K562 (cell line): ENCODE measurements at regions not wholly inside any gene's neighbourhood (a gene's known extent, or its start where the extent isn't known, plus 50 kb on each side); places are given as distances from the start of the nearest gene placed in this dataset.

ENCODE experiments used
- ATAC-seq: fragments of 200-7000 bp; cut with Tn5 transposase; 3 replicates; pipeline ENCODE4 v1.9.1; 2020; ENCODE audit warnings: moderate library complexity
- BruUV-seq: library from RNA; stranded (reverse); fragments of 400-500 nt; replicated peaks from 2 replicates; lab custom pipeline; 2021; lab: Mats Ljungman, UMichigan
- CTCF ChIA-PET: fragments of 300-600 bp; formaldehyde crosslinking; extraction: SDS; loops from one replicate; lab custom pipeline; 2021; ENCODE audit warnings: low intra/inter-chr PET ratio; lab: Yijun Ruan, JAX
- POLR2A ChIA-PET: fragments of 300-600, 350-650 bp; sonication (Branson Sonifier 250); formaldehyde crosslinking; extraction: SDS; loops from one replicate; lab custom pipeline; 2021; ENCODE audit warnings: antibody characterized with exemption, inconsistent platforms; lab: Yijun Ruan, JAX
- DNase-seq, 4 experiments: peaks; one replicate each; pipeline versions ENCODE4 v3.0.0 to v3.0.0-alpha.2; 2011 to 2018; ENCODE audit warnings: low spot score in 3 of 4, mixed read lengths in 3 of 4; ENCODE audit errors: extremely low read depth in 1 of 4
- FAIRE-seq: peaks from 2 replicates; lab custom pipeline; 2011; peaks lifted over from hg19 to GRCh38; lab: Jason Lieb, UNC
- H2AFZ ChIP-seq: 2 replicates; pipeline ENCODE4 v1.6.0; 2011; ENCODE audit warnings: low read depth, low read length, control low read depth, inconsistent platforms
- H3K27ac ChIP-seq: fragments of 200-600 bp; 3 replicates; pipeline ENCODE4 v1.8.0; 2011; ENCODE audit warnings: low read depth, mild to moderate bottlenecking, control low read depth, inconsistent platforms, low read length, moderate library complexity, mixed read lengths; ENCODE audit errors: extremely low read depth
- H3K27me3 ChIP-seq, 2 experiments: fragments of 300-600 bp in 1 of 2; 2 replicates in 1 of 2; 3 replicates in 1 of 2; pipeline versions ENCODE4 v1.6.0 to v1.8.0; 2011; ENCODE audit warnings: inconsistent platforms in 2 of 2, low read length in 2 of 2, mild to moderate bottlenecking in 1 of 2, mixed read lengths in 1 of 2, moderate library complexity in 1 of 2; ENCODE audit not compliant: control insufficient read depth in 2 of 2, insufficient read depth in 2 of 2
- H3K36me3 ChIP-seq: fragments of 300-600 bp; 3 replicates; pipeline ENCODE4 v1.8.0; 2011; ENCODE audit warnings: mild to moderate bottlenecking, low read length, inconsistent platforms; ENCODE audit not compliant: control insufficient read depth, insufficient read depth
- H3K4me1 ChIP-seq, 2 experiments: fragments of 200-600 bp in 1 of 2; replicated peaks in 1 of 2; 2 replicates in 1 of 2; 3 replicates in 1 of 2; pipeline versions ENCODE4 v1.5.1 to v1.8.0; 2011; ENCODE audit warnings: inconsistent platforms in 2 of 2, low read length in 2 of 2, mild to moderate bottlenecking in 1 of 2, mixed read lengths in 1 of 2, moderate library complexity in 1 of 2; ENCODE audit not compliant: control insufficient read depth in 2 of 2, insufficient read depth in 2 of 2
- H3K4me2 ChIP-seq: 2 replicates; pipeline ENCODE4 v1.6.1; 2011; ENCODE audit warnings: low read length, control low read depth, inconsistent platforms, mixed read lengths; ENCODE audit not compliant: insufficient read depth
- H3K4me3 ChIP-seq: fragments of 200-600 bp; sonication (generic), shearing (Covaris generic); 2 replicates; pipeline ENCODE4 v1.5.1; 2016; ENCODE audit warnings: control low read depth, inconsistent platforms
- H3K79me2 ChIP-seq: fragments of 200-600 bp; 3 replicates; pipeline ENCODE4 v1.8.0; 2011; ENCODE audit warnings: low read length, inconsistent platforms; ENCODE audit not compliant: control insufficient read depth, insufficient read depth
- H3K9ac ChIP-seq, 2 experiments: 2 replicates each; pipeline versions ENCODE4 v1.6.0 to v1.6.1; 2011; ENCODE audit warnings: low read depth in 2 of 2, low read length in 2 of 2, control low read depth in 1 of 2, inconsistent platforms in 1 of 2, mild to moderate bottlenecking in 1 of 2, mixed read lengths in 1 of 2; ENCODE audit not compliant: insufficient read depth in 1 of 2
- H3K9me1 ChIP-seq: one replicate; pipeline ENCODE4 v1.6.0; 2011; ENCODE audit warnings: inconsistent platforms, mild to moderate bottlenecking, low read length, moderate library complexity; ENCODE audit not compliant: control insufficient read depth, insufficient read depth
- H3K9me3 ChIP-seq: replicated peaks from 2 replicates; pipeline ENCODE4 v1.5.1; 2011; ENCODE audit warnings: low read depth, low read length, inconsistent platforms; ENCODE audit not compliant: control insufficient read depth, insufficient read depth
- H4K20me1 ChIP-seq: replicated peaks from 2 replicates; pipeline ENCODE4 v1.6.1; 2011; ENCODE audit warnings: low read length, inconsistent platforms, mixed read lengths; ENCODE audit not compliant: control insufficient read depth, insufficient read depth
- BRCA1 ChIP-seq, 2 experiments: fragments of 450-650 bp in 1 of 2; sonication (generic) in 1 of 2; formaldehyde crosslinking in 1 of 2; IDR thresholded peaks; 2 replicates each; pipeline versions ENCODE4 v1.5.0 to v1.6.1; 2017 to 2020; ENCODE audit warnings: mild to moderate bottlenecking in 1 of 2, missing genetic modification reagents in 1 of 2
- CBFA2T2 ChIP-seq: fragments of 450-650 bp; conservative IDR thresholded peaks from 2 replicates; pipeline ENCODE4 v1.6.1; 2017; ENCODE audit warnings: mild to moderate bottlenecking
- GTF2F1 ChIP-seq: IDR thresholded peaks from 2 replicates; pipeline ENCODE4 v1.6.1; 2011; ENCODE audit warnings: low read depth, low read length, improper control_type of control experiment
- NFXL1 ChIP-seq: fragments of 450-650 bp; formaldehyde crosslinking; IDR thresholded peaks from 2 replicates; pipeline ENCODE4 v1.4.0; 2021; ENCODE audit warnings: mild to moderate bottlenecking
- NR1H2 ChIP-seq: sonication (generic); formaldehyde crosslinking; IDR thresholded peaks from 2 replicates; pipeline ENCODE4 v1.4.0; 2020; ENCODE audit warnings: mild to moderate bottlenecking, missing genetic modification reagents
- NR2C2 ChIP-seq, 2 experiments: fragments of 200-800 bp in 1 of 2; sonication (Bioruptor generic) in 1 of 2; sonication (generic) in 1 of 2; formaldehyde crosslinking in 1 of 2; IDR thresholded peaks; 2 replicates each; pipeline versions ENCODE4 v1.6.1 to v1.8.0; 2016 to 2022; ENCODE audit warnings: mild to moderate bottlenecking in 1 of 2, missing compliant biosample characterization in 1 of 2, missing genetic modification characterization in 1 of 2, missing genetic modification reagents in 1 of 2
- RHOXF2B ChIP-seq: fragments of 250-450 bp; sonication (Bioruptor Pico); conservative IDR thresholded peaks from 2 replicates; pipeline ENCODE4 v1.5.1; 2021
- ZNF696 ChIP-seq: fragments of 250-450 bp; sonication (Bioruptor Pico); conservative IDR thresholded peaks from 2 replicates; pipeline ENCODE4 v1.4.0; 2020; ENCODE audit warnings: mild to moderate bottlenecking, moderate library complexity
- ZNF699 ChIP-seq: fragments of 250-450 bp; sonication (Bioruptor Pico); IDR thresholded peaks from 2 replicates; pipeline ENCODE4 v1.8.0; 2021; ENCODE audit warnings: mild to moderate bottlenecking, moderate library complexity; ENCODE audit not compliant: insufficient replicate concordance
- ZSCAN32 ChIP-seq: fragments of 450-650 bp; formaldehyde crosslinking; IDR thresholded peaks from 2 replicates; pipeline ENCODE4 v1.4.0; 2020; ENCODE audit warnings: mild to moderate bottlenecking, moderate library complexity
- WGBS: fragments of 100-300 bp; shearing (Covaris generic); methylation state at CpG from one replicate; pipeline ENCODE4 v1.1.6; 2016; ENCODE audit warnings: low coverage, mixed read lengths; ENCODE audit not compliant: insufficient coverage; ENCODE audit errors: missing lambda C conversion rate; 5-methylcytosine and 5-hydroxymethylcytosine counted together
- in situ Hi-C: fragments of 300-500 bp; cut with MboI; formaldehyde crosslinking; loops from 4 replicates; pipeline ENCODE4 v1.15.0; 2018; ENCODE audit warnings: inconsistent platforms, mixed read lengths
- intact Hi-C: fragments of 100-400 bp; cut with micrococcal nuclease; formaldehyde crosslinking; loops from 2 replicates; pipeline ENCODE4 v1.14.2; 2022
- TF ChIP-seq, protein P1 (sequence below): fragments of 450-650 bp; IDR thresholded peaks from 2 replicates; pipeline ENCODE4 v1.6.1; 2016; ENCODE audit warnings: low read depth
- TF ChIP-seq, protein P2 (sequence below): fragments of 250-450 bp; sonication (Bioruptor Pico); IDR thresholded peaks from 2 replicates; pipeline ENCODE4 v1.4.0; 2020
- TF ChIP-seq, protein P3 (sequence below): fragments of 250-450 bp; sonication (Bioruptor Pico); IDR thresholded peaks from 2 replicates; pipeline ENCODE4 v1.5.0; 2021

DNA sequence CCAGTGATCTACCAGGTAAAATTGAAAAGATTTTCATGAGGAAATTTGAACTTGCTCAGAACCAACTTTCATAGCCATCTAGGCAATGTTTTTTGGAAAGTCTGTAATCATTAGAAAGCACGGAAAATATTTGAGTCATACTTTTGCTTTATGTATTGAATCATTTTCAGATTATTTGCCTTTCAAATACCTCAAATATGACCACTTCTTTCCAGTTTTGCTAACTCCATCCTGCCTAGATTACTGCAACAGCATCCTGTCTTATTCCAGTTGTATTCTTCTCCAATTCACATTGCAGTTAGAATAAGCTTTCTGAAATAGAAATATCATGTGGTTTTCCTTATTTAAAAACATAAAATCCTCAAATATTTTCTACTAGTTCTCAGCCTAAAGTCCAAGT lies 239.8 kb upstream of the FAR2 start:
- H3K9me1 ChIP-seq: no peaks in the 10 kb centered on the region
- H3K27me3 ChIP-seq: no peaks in the 10 kb centered on the region
- 0% methylated on average over 1 of the region's 1 CpG for WGBS
- no peak for ATAC-seq
- no peaks in the 10 kb centered on the region; a peak in 1 of 5 replicates for H3K4me1 ChIP-seq
- intact Hi-C loops: no loop called here
- no peaks in the 10 kb centered on the region for H4K20me1 ChIP-seq
- no peak overlapping the region for H3K4me3 ChIP-seq
- FAIRE-seq: no peak
- H3K9ac ChIP-seq: no peak overlapping the region
- in situ Hi-C loops: no loop called here
- H3K79me2 ChIP-seq: no peaks in the 10 kb centered on the region
- H3K27ac ChIP-seq: no peak overlapping the region
- no peaks in the 10 kb centered on the region for H3K36me3 ChIP-seq
- no peak overlapping the region for H3K4me2 ChIP-seq
- CTCF ChIA-PET: no interaction called here
- no peak for DNase-seq
- H3K9me3 ChIP-seq: peaks cover 3% of the 10 kb centered on the region; the same call in 1 of the 2 replicates
- no peak overlapping the region for H2AFZ ChIP-seq
- no TSS peak for BruUV-seq
- POLR2A ChIA-PET: no interaction called here
- TF ChIP-seq NR2C2 (CRISPR knock-in tag; IDR thresholded peaks at IDR 0.05) (no peak), NR2C2 (tag; IDR thresholded peaks at IDR 0.05) (no peak), RHOXF2B (CRISPR knock-in tag) (no peak), GTF2F1 (no peak), NR1H2 (CRISPR knock-in tag) (no peak), NFXL1 (CRISPR knock-in tag) (no peak), BRCA1 (IDR thresholded peaks at IDR 0.05) (no peak), BRCA1 (CRISPR knock-in tag; IDR thresholded peaks at IDR 0.05) (no peak), ZSCAN32 (CRISPR knock-in tag) (no peak), CBFA2T2 (no peak), ZNF696 (CRISPR knock-in tag) (no peak), ZNF699 (CRISPR knock-in tag) (no peak)
- TF ChIP-seq, protein P1, sequence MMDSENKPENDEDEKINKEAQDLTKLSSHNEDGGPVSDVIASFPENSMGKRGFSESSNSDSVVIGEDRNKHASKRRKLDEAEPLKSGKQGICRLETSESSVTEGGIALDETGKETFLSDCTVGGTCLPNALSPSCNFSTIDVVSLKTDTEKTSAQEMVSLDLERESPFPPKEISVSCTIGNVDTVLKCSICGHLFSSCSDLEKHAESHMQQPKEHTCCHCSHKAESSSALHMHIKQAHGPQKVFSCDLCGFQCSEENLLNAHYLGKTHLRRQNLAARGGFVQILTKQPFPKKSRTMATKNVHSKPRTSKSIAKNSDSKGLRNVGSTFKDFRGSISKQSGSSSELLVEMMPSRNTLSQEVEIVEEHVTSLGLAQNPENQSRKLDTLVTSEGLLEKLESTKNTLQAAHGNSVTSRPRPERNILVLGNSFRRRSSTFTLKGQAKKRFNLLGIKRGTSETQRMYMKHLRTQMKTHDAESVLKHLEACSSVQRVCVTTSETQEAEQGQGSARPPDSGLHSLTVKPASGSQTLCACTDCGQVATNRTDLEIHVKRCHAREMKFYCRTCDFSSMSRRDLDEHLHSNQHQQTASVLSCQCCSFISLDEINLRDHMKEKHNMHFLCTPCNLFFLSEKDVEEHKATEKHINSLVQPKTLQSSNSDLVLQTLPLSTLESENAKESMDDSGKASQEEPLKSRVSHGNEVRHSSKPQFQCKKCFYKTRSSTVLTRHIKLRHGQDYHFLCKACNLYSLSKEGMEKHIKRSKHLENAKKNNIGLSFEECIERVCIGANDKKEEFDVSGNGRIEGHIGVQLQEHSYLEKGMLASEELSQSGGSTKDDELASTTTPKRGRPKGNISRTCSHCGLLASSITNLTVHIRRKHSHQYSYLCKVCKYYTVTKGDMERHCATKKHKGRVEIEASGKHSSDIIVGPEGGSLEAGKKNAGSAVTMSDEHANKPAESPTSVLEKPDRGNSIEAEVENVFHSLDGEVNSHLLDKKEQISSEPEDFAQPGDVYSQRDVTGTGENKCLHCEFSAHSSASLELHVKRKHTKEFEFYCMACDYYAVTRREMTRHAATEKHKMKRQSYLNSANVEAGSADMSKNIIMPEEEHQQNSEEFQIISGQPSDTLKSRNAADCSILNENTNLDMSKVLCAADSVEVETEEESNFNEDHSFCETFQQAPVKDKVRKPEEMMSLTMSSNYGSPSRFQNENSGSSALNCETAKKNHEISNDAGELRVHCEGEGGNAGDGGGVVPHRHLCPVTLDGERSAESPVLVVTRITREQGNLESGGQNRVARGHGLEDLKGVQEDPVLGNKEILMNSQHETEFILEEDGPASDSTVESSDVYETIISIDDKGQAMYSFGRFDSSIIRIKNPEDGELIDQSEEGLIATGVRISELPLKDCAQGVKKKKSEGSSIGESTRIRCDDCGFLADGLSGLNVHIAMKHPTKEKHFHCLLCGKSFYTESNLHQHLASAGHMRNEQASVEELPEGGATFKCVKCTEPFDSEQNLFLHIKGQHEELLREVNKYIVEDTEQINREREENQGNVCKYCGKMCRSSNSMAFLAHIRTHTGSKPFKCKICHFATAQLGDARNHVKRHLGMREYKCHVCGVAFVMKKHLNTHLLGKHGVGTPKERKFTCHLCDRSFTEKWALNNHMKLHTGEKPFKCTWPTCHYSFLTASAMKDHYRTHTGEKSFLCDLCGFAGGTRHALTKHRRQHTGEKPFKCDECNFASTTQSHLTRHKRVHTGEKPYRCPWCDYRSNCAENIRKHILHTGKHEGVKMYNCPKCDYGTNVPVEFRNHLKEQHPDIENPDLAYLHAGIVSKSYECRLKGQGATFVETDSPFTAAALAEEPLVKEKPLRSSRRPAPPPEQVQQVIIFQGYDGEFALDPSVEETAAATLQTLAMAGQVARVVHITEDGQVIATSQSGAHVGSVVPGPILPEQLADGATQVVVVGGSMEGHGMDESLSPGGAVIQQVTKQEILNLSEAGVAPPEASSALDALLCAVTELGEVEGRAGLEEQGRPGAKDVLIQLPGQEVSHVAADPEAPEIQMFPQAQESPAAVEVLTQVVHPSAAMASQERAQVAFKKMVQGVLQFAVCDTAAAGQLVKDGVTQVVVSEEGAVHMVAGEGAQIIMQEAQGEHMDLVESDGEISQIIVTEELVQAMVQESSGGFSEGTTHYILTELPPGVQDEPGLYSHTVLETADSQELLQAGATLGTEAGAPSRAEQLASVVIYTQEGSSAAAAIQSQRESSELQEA: no peak
- TF ChIP-seq, protein P2, sequence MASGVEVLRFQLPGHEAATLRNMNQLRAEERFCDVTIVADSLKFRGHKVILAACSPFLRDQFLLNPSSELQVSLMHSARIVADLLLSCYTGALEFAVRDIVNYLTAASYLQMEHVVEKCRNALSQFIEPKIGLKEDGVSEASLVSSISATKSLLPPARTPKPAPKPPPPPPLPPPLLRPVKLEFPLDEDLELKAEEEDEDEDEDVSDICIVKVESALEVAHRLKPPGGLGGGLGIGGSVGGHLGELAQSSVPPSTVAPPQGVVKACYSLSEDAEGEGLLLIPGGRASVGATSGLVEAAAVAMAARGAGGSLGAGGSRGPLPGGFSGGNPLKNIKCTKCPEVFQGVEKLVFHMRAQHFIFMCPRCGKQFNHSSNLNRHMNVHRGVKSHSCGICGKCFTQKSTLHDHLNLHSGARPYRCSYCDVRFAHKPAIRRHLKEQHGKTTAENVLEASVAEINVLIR (CRISPR knock-in tag): no peak
- TF ChIP-seq, protein P3, sequence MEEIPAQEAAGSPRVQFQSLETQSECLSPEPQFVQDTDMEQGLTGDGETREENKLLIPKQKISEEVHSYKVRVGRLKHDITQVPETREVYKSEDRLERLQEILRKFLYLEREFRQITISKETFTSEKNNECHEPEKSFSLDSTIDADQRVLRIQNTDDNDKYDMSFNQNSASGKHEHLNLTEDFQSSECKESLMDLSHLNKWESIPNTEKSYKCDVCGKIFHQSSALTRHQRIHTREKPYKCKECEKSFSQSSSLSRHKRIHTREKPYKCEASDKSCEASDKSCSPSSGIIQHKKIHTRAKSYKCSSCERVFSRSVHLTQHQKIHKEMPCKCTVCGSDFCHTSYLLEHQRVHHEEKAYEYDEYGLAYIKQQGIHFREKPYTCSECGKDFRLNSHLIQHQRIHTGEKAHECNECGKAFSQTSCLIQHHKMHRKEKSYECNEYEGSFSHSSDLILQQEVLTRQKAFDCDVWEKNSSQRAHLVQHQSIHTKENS (CRISPR knock-in tag): no peak
